ENCODE measurements at regions not wholly inside any gene's neighbourhood (a gene's known extent, or its start where the extent isn't known, plus 50 kb on each side); places are given as distances from the start of the nearest gene placed in this dataset.
"Not testable (repeated sequence)": the region's sequence is repeated elsewhere in the genome, so short reads cannot be mapped to it uniquely, and the experiment has no call there.

GRCh38 chr4:66035701-66036100 is 365.4 kb upstream of the EPHA5 start:
- DNase-seq (ENCODE audit: low read depth in 2 of 2): no peak

GRCh38 chr4:66034671-66035070 is 364.4 kb upstream of the EPHA5 start:
- no peak for DNase-seq (ENCODE audit: low read depth in 2 of 2)

- no peak for DNase-seq (ENCODE audit: low read depth in 2 of 2)
Measured at GRCh38 chr4:66034262-66034661, 364.0 kb upstream of the EPHA5 start.

GRCh38 chr4:66032571-66032970 is 362.3 kb upstream of the EPHA5 start:
- DNase-seq (ENCODE audit: low read depth in 2 of 2): no peak

GRCh38 chr4:66028668-66029067 is 358.4 kb upstream of the EPHA5 start:
- DNase-seq (ENCODE audit: low read depth in 2 of 2): no peak

GRCh38 chr4:66023061-66023460 is 352.8 kb upstream of the EPHA5 start:
- no peak for DNase-seq (ENCODE audit: low read depth in 2 of 2)

GRCh38 chr4:66017671-66018070 is 347.4 kb upstream of the EPHA5 start:
- DNase-seq (ENCODE audit: low read depth in 2 of 2): no peak

GRCh38 chr4:66016240-66016639 is 346.0 kb upstream of the EPHA5 start:
- no peak for DNase-seq (ENCODE audit: low read depth in 2 of 2)

- DNase-seq (ENCODE audit: low read depth in 2 of 2): no peak
Measured at GRCh38 chr4:66014146-66014765, 344.0 kb upstream of the EPHA5 start.

- no peak for DNase-seq (ENCODE audit: low read depth in 2 of 2)
Measured at GRCh38 chr4:66000510-66001117, 330.3 kb upstream of the EPHA5 start.

- no peak for DNase-seq (ENCODE audit: low read depth in 2 of 2)
Measured at GRCh38 chr4:65999518-65999871, 329.2 kb upstream of the EPHA5 start.

GRCh38 chr4:65998807-65999517 is 328.7 kb upstream of the EPHA5 start:
- DNase-seq (ENCODE audit: low read depth in 2 of 2): not testable (repeated sequence)

- no peak for DNase-seq (ENCODE audit: low read depth in 2 of 2)
Measured at GRCh38 chr4:65983061-65983460, 312.8 kb upstream of the EPHA5 start.

- no peak for DNase-seq (ENCODE audit: low read depth in 2 of 2)
Measured at GRCh38 chr4:65976287-65976686, 306.0 kb upstream of the EPHA5 start.

GRCh38 chr4:65973186-65973585 is 302.9 kb upstream of the EPHA5 start:
- no peak for DNase-seq (ENCODE audit: low read depth in 2 of 2)

GRCh38 chr4:65971686-65972085 is 301.4 kb upstream of the EPHA5 start:
- DNase-seq (ENCODE audit: low read depth in 2 of 2): no peak

GRCh38 chr4:65968831-65969558 is 298.7 kb upstream of the EPHA5 start:
- no peak for DNase-seq (ENCODE audit: low read depth in 2 of 2)

- DNase-seq (ENCODE audit: low read depth in 2 of 2): no peak
Measured at GRCh38 chr4:65960751-65961150, 290.5 kb upstream of the EPHA5 start.

- DNase-seq (ENCODE audit: low read depth in 2 of 2): no peak
Measured at GRCh38 chr4:65954416-65954815, 284.1 kb upstream of the EPHA5 start.

- no peak for DNase-seq (ENCODE audit: low read depth in 2 of 2)
Measured at GRCh38 chr4:65951177-65951576, 280.9 kb upstream of the EPHA5 start.

- peak; percentile 10 to 22 for DNase-seq (ENCODE audit: low read depth in 2 of 2)
Measured at GRCh38 chr4:65943076-65943475, 272.8 kb upstream of the EPHA5 start.

- no peak for DNase-seq (ENCODE audit: low read depth in 2 of 2)
Measured at GRCh38 chr4:65924843-65925242, 254.6 kb upstream of the EPHA5 start.
